ENCODE measurements at regions not wholly inside any gene's neighbourhood (a gene's known extent, or its start where the extent isn't known, plus 50 kb on each side); places are given as distances from the start of the nearest gene placed in this dataset.
A peak's percentile ranks its signal among the peaks of the same experiment; 100 is the strongest.

- no peak for DNase-seq
- H3K4me3 ChIP-seq: no peak overlapping the region
- 80 to 85% (median 81%) methylated on average over 4 of the region's 4 CpGs for WGBS, 5 donors
- TF ChIP-seq POLR2AphosphoS5 (IDR thresholded peaks at IDR 0.05) (no peak), POLR2A (IDR thresholded peaks at IDR 0.05) (no peak)
- H3K27me3 ChIP-seq: no peaks in the 10 kb centered on the region
- no peaks in the 10 kb centered on the region for H3K4me1 ChIP-seq
- intact Hi-C loops (cut with DNase I; ENCODE audit: low total_unique reads): no loop called here
- H3K27ac ChIP-seq: no peak overlapping the region
- no peaks in the 10 kb centered on the region for H3K36me3 ChIP-seq
- H3K9me3 ChIP-seq: peaks cover 0 to 8% (median 2%) of the 10 kb centered on the region in 4 donors
Measured at GRCh38 chr2:217146956-217147355, 287.1 kb upstream of the TNP1 start.

- no peak overlapping the region for H3K4me3 ChIP-seq
- intact Hi-C loops (cut with DNase I; ENCODE audit: low total_unique reads): no loop called here
- TF ChIP-seq CTCF (IDR thresholded peaks at IDR 0.05) (peak in 2 of 7 experiments; percentile 28 to 34), POLR2AphosphoS5 (IDR thresholded peaks at IDR 0.05) (no peak)
- no peaks in the 10 kb centered on the region for H3K4me1 ChIP-seq
- DNase-seq: no peak
- WGBS, 5 donors: 69 to 78% (median 71%) methylated on average over 3 of the region's 3 CpGs
- no peaks in the 10 kb centered on the region for H3K36me3 ChIP-seq
- H3K9me3 ChIP-seq: peaks cover 0 to 35% (median 23%) of the 10 kb centered on the region in 4 donors
- H3K27ac ChIP-seq: no peak overlapping the region
- no peaks in the 10 kb centered on the region for H3K27me3 ChIP-seq
Measured at GRCh38 chr2:217142649-217143266, 282.9 kb upstream of the TNP1 start.

GRCh38 chr2:217138284-217138683 is 278.4 kb upstream of the TNP1 start:
- WGBS, 5 donors: 85 to 87% (median 85%) methylated on average over 4 of the region's 4 CpGs
- Histone ChIP-seq H3K36me3 (no peaks in the 10 kb centered on the region), H3K4me3 (no peak overlapping the region), H3K27me3 (no peaks in the 10 kb centered on the region), H3K9me3 (peaks cover 0 to 45% (median 25%) of the 10 kb centered on the region in 4 donors), H3K4me1 (no peaks in the 10 kb centered on the region), H3K27ac (no peak overlapping the region)
- DNase-seq: no peak
- intact Hi-C loops (cut with DNase I; ENCODE audit: low total_unique reads): no loop called here
- no peak for TF ChIP-seq POLR2A (IDR thresholded peaks at IDR 0.05)
- no peak for TF ChIP-seq POLR2AphosphoS5 (IDR thresholded peaks at IDR 0.05)
- TF ChIP-seq EP300 (IDR thresholded peaks at IDR 0.05): no peak
- no peak for TF ChIP-seq CTCF (IDR thresholded peaks at IDR 0.05)

GRCh38 chr2:217127744-217128143 is 267.9 kb upstream of the TNP1 start:
- 84 to 89% (median 87%) methylated on average over 2 of the region's 2 CpGs for WGBS, 5 donors
- H3K4me1 ChIP-seq: no peaks in the 10 kb centered on the region
- H3K36me3 ChIP-seq: no peaks in the 10 kb centered on the region
- TF ChIP-seq POLR2A (IDR thresholded peaks at IDR 0.05) (no peak), CTCF (IDR thresholded peaks at IDR 0.05) (no peak), POLR2AphosphoS5 (IDR thresholded peaks at IDR 0.05) (no peak)
- H3K4me3 ChIP-seq: no peak overlapping the region
- no peaks in the 10 kb centered on the region for H3K9me3 ChIP-seq
- no peak for DNase-seq
- intact Hi-C loops (cut with DNase I; ENCODE audit: low total_unique reads): no loop called here
- H3K27ac ChIP-seq: no peak overlapping the region
- H3K27me3 ChIP-seq: no peaks in the 10 kb centered on the region

GRCh38 chr2:217125014-217125413 is 265.1 kb upstream of the TNP1 start:
- no peak overlapping the region for H3K27ac ChIP-seq
- DNase-seq: no peak
- H3K9me3 ChIP-seq: no peaks in the 10 kb centered on the region
- TF ChIP-seq POLR2AphosphoS5 (IDR thresholded peaks at IDR 0.05) (no peak), CTCF (IDR thresholded peaks at IDR 0.05) (no peak), POLR2A (IDR thresholded peaks at IDR 0.05) (no peak), EP300 (IDR thresholded peaks at IDR 0.05) (no peak)
- intact Hi-C loops (cut with DNase I; ENCODE audit: low total_unique reads): no loop called here
- WGBS, 5 donors: 89 to 97% (median 94%) methylated on average over 3 of the region's 3 CpGs
- H3K4me3 ChIP-seq: no peak overlapping the region
- H3K4me1 ChIP-seq: no peaks in the 10 kb centered on the region
- no peaks in the 10 kb centered on the region for H3K27me3 ChIP-seq
- no peaks in the 10 kb centered on the region for H3K36me3 ChIP-seq
